ENCODE measurements at regions not wholly inside any gene's neighbourhood (a gene's known extent, or its start where the extent isn't known, plus 50 kb on each side); places are given as distances from the start of the nearest gene placed in this dataset.

DNA sequence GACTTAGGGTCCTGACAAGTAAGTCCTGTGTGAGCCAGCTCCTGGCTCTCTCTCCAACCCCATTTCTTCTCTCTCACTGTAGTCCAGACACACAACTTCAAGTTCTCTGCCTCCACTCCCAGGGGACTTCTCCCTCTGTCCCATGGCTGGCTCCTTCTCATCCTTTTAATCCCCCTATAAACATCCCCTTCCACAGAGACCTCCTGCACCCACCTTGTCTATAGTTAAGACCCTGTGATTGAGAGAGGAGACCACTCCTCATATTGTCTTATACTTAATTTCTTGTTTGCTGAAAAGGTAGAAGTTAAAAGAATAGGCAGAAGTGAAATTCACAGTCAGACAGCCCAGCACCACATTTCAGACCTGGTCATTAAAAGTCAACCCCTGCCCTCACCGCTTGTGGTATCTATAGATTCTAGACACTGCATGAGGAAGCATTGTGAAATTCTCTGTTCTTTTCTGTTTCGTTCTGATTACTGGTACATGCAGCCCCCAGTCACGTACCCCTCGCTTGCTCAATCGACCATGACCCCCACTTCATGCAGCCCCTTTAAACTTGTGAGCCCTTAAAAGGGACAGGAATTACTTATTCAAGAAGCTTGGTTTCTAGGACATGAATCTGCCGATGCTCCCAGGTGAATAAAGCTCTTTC lies 125.6 kb upstream of the FRMD4A start (continued):
- TF ChIP-seq FOXP4 (CRISPR knock-in tag; IDR thresholded peaks at IDR 0.05; ENCODE audit: borderline replicate concordance) (no peak), ZNF512 (tag; IDR thresholded peaks at IDR 0.05) (no peak), ZNF436 (CRISPR knock-in tag; IDR thresholded peaks at IDR 0.05) (no peak), ZNF75A (CRISPR knock-in tag; IDR thresholded peaks at IDR 0.05) (no peak), ZNF316 (IDR thresholded peaks at IDR 0.05) (no peak), HBP1 (CRISPR knock-in tag; IDR thresholded peaks at IDR 0.05) (no peak)

All from K562 (cell line).